GM19467 (cell line): ENCODE measurements at regions not wholly inside any gene's neighbourhood (a gene's known extent, or its start where the extent isn't known, plus 50 kb on each side); places are given as distances from the start of the nearest gene placed in this dataset.
"Not testable (repeated sequence)": the region's sequence is repeated elsewhere in the genome, so short reads cannot be mapped to it uniquely, and the experiment has no call there.

Experiments
- ATAC-seq: cut with Tn5 transposase; IDR thresholded peaks from one replicate; pipeline ENCODE4 v1.9.1; 2021; ENCODE audit warnings: mild to moderate bottlenecking, moderate library complexity; ENCODE audit not compliant: unreplicated experiment

DNA sequence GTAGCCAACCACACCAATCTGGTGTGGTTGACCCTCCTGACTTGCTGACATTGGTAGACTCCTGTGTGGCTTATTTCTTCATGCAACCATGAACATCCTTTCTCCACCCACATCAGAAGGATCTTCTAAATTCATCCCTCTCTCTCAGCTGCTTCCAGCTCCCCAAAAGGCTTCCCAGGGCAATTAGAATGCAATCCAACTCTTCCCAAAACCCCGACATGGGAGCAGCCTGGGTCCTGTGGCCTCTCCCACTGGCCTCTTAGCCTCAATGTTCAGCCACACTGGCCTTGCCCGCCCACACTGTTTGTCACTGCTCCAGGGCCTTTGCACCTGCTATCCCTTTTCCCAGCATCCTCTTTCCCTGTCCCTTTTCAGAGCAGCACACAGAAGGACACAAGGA lies 199.8 kb upstream of the SGCG start:
- no peak for ATAC-seq

DNA sequence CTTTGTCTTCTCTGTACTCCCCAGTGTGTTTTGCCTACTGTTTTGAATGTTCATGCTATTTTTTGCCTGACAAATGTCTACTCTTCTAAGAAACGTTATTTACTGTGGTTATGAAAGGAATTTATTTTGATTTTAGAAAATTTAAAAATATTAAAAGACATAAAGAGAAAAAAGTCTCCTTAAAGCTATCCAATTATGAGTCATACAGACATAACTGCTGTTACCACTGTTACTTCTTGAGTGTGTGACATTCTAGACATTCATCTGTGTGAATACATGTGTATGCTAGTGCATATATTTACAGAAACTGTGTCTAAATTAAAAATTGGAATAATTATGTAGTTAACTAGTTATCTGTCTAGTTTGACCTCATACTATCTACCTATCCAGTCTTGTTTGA lies 187.6 kb upstream of the SGCG start:
- no peak for ATAC-seq

DNA sequence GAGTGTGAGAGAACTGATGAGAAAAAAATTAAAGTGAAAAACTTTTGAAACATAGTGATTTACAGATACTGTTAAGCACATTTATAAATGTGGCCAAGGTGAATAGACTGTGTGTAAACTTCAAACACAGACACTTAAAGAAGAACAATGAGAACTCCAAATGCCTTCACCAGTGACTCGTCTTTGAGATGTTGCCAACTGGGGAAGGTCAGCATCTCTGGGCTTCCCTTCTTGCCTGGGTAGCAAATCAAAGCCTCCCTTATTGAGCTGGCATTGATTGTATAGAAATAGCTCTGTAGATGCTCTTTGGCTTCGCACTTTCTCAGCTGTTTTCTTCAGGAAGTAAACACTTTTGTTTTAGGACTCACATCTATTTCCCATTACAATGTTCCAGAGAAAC lies 177.3 kb upstream of the SGCG start:
- no peak for ATAC-seq

- no peak for ATAC-seq
Measured at GRCh38 chr13:23007426-23007825, 173.4 kb upstream of the SGCG start.

- ATAC-seq: no peak
Measured at GRCh38 chr13:23018143-23018542, 162.6 kb upstream of the SGCG start.

DNA sequence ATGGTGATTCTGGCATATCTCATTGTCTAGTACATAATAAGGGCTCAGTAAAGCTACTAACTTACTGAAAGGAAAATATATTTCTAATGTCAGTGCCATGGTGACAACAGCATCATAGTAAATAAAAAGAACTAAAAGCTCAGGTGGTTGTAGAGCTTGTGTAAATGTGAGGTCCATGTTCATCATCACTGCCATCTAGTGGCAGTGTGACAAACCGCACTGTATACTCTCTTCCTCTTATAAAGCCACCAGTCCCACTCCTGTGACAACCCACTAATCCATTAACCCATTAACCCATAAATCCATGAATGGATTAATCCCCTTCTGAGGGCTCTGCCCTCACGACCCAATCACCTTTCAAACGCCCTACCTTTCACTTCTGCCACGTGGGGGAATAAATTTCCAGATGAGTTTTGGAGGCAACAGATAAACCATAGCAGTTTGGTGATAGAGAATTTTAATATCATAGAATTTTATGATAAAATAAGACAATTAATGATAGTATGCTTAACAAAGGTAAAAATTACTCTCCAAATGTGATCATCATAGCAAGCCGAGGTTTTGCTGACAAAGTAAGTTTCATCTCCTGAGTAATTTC lies 160.4 kb upstream of the SGCG start:
- peak; percentile 91 for ATAC-seq

DNA sequence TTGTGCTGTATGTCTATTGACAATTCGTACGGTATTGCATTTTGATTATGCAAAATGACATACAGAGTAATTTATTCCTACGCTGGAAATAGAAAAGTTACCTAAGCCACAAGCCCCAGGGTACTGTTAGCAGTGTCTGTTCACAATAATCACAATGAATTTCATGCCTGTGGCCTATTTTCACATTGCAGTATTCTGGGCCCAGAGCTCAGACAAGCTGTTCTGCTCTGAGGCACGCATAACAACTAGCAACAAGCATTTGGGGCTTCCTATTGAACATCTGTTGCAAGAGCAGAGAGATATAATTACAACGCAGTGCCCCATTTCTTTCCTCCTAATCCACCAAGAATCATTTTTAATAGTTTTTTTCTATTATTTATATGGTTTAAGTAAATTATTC lies 158.9 kb upstream of the SGCG start:
- no peak for ATAC-seq

DNA sequence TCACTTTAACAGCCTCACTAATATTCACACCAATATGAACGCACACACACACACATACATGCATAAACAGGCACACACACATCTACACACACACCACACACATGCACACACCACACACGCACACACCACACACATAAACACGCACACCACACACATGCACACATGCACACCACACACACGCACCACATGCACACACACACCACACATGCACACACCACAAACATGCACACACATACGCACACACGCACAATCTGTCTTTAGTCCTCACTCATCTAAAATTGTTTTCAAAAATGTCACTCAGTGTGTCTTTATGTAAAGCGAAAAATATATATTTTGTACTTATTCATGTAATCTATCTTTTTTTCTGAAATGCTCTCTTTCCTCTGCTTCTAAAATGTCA lies 158.1 kb upstream of the SGCG start:
- ATAC-seq: no peak

GRCh38 chr13:23025864-23026608 lies 154.7 kb upstream of the SGCG start:
- no peak for ATAC-seq

- ATAC-seq: no peak
Measured at GRCh38 chr13:23039266-23039935, 141.4 kb upstream of the SGCG start.

DNA sequence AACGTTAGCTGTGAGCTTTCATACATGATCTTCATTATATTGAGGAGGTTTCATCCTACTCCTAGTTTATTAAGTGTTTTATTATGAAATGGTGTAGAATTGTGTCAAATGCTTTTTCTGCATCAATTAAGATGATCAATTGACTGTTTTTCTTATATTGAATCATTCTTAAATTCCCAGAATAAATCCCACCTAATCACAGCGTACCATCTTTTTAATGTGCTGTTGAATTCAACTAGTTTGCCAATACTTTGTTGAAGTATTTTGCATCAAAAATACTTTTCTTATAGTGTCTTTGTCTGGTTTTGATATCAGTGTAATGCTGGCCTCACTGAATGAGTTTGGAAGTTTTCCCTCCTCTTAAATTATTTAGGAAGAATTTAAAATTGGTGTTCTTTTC lies 138.6 kb upstream of the SGCG start:
- ATAC-seq: no peak

DNA sequence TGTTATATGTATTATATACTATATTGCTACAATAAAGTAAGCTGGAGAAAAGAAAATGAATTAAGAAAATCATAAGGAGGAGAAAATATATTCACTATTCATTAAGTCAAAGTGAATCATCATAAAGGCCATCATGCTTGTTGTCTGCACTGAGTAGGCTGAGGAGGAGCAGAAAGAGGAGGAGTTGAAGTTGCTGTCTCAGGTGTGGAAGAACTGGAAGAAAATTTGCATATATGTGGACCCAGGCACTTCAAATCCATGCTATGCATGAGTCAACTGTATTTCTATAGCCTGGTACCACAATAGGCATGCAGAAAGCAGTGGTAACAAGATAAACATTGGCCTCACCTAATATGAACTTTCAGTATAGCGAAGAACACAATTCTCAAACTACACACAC lies 135.9 kb upstream of the SGCG start:
- no peak for ATAC-seq

DNA sequence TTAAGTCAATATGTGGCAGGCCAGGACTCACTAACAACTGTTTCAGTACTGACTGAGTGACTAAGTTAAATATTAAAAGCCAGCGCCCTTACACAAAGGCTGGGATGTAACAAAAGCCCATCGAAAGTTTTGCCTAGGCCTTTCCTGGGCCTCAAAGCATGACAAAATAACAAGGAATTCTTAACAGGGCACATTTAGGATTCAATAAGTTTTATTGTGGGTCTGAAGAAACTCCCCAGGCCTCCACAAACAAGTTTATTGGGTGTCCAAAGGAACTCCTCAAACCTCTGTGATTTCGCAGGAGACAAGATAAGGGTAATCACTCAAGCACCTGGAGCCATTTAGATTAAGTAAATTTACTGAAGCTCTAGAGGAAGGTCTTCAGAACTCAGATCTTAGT lies 130.7 kb upstream of the SGCG start:
- no peak for ATAC-seq

GRCh38 chr13:23053711-23054110 lies 127.1 kb upstream of the SGCG start:
- ATAC-seq: not testable (repeated sequence)

DNA sequence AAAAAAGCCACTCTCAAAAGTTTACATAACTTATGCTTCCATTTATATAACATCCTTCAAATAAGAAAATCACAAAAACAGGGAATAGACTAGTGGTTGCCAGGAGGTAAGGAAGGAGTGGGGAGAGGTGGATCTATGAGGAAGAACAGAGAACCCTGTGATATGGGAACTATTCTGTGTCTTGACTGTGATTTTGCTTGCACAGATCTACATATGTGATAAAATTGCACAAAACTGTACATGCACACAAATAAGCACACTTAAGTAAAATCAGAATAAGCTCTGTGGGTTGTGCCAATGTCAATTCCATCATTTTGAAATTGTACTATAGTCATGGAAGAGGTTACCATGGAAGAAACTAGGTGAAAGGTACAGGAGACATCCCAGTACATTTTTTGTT lies 121.6 kb upstream of the SGCG start:
- ATAC-seq: no peak

GRCh38 chr13:23060959-23061358 lies 119.8 kb upstream of the SGCG start:
- ATAC-seq: no peak

DNA sequence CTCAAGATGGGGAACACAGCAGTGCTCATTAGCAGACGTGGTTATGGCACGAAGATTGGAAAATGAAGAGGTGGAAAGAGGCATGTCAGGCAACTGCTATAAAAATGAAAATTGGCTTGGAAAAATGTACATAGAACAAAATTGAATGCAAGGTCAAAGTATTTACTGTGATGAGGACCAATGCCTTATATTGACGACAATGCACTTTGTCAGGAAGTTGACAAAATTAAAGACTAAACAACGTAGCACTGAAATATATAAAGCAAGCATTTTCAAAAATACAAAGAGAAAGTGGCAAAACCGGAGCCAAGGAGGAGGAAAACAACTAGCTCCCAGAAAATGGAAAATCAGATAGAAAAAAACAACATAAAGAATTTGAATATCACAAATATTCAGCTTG lies 113.7 kb upstream of the SGCG start:
- no peak for ATAC-seq

GRCh38 chr13:23069566-23069965 lies 111.2 kb upstream of the SGCG start:
- ATAC-seq: no peak

DNA sequence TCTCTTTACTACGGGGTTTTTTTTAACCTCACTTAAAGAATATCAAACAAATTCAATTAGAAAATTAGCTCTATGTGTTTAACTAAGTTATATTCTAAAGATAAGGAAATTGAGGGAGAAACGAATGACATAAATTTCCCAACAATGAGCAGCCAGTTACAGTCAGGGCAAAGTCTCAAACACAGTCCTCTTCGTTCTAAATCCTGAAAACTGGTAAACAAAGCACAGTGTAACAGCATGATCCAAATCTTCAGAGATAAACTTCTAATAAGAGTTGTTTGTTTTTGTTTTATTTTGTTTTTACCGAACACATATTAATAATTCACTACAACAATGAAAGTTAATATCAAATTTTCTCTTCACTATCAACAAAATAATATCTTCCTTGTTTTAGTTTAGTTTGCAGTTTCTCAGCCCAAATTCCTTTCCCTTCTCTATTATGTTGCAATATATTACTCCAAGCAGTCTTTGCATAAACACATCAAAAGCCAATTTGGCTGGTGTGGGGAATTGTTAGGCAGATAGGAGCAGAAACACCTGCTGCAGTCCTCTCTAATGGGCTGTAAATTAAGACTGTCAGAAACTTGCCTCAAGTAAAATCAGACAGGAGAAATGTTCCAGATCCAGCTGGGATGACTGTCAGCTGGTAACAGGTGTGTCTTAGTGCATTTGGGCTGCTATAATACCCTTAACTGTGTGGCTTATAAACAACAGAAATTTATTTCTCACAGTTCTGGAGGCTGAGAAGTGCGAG lies 106.5 kb upstream of the SGCG start:
- ATAC-seq: no peak

GRCh38 chr13:23081220-23081619 lies 99.6 kb upstream of the SGCG start:
- ATAC-seq: no peak

- no peak for ATAC-seq
Measured at GRCh38 chr13:23081901-23082300, 98.9 kb upstream of the SGCG start.
